ENCODE measurements at regions not wholly inside any gene's neighbourhood (a gene's known extent, or its start where the extent isn't known, plus 50 kb on each side); places are given as distances from the start of the nearest gene placed in this dataset.

DNA sequence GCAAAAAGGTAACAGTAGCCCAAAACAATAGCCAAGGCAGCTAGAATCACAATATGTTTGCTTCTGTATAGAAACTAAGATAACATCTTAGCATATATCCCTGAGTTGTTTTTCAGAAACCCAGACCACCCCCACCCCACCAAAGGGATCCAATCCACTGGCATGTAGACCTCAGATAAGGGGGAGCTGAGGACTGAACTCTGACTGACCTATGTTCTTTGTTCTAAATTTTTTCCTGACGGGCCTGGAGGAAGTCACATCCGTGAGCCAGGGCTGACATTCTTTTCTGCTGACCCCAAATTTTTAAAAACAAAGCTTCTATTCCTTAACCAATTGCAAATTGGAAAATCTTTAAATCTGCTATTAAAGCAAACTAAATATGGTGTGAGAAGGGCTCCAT, 493.9 kb upstream of the IGFBP3 start:
- DNase-seq (ENCODE audit: low spot score in 2 of 2), result no peak
- Histone ChIP-seq H3K27ac (no peak overlapping the region), H3K9me3 (no peaks in the 10 kb centered on the region), H3K36me3 (no peaks in the 10 kb centered on the region), H3K27me3 (no peaks in the 10 kb centered on the region), H3K4me3 (no peak overlapping the region), H3K4me1 (no peaks in the 10 kb centered on the region)
- TF ChIP-seq, protein P1, sequence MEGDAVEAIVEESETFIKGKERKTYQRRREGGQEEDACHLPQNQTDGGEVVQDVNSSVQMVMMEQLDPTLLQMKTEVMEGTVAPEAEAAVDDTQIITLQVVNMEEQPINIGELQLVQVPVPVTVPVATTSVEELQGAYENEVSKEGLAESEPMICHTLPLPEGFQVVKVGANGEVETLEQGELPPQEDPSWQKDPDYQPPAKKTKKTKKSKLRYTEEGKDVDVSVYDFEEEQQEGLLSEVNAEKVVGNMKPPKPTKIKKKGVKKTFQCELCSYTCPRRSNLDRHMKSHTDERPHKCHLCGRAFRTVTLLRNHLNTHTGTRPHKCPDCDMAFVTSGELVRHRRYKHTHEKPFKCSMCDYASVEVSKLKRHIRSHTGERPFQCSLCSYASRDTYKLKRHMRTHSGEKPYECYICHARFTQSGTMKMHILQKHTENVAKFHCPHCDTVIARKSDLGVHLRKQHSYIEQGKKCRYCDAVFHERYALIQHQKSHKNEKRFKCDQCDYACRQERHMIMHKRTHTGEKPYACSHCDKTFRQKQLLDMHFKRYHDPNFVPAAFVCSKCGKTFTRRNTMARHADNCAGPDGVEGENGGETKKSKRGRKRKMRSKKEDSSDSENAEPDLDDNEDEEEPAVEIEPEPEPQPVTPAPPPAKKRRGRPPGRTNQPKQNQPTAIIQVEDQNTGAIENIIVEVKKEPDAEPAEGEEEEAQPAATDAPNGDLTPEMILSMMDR (IDR thresholded peaks at IDR 0.05), result no peak
- intact Hi-C loops (cut with DNase I), result no loop called here

- intact Hi-C loops (cut with DNase I), result no loop called here
Measured at GRCh38 chr7:46411236-46411635, 490.2 kb upstream of the IGFBP3 start.

GRCh38 chr7:46407125-46407524, 486.1 kb upstream of the IGFBP3 start:
- H3K9me3 ChIP-seq, result peaks cover 0 to 1% of the 10 kb centered on the region in 2 donors
- TF ChIP-seq, protein P1 (IDR thresholded peaks at IDR 0.05), result no peak
- H3K27me3 ChIP-seq, result no peaks in the 10 kb centered on the region
- DNase-seq (ENCODE audit: low spot score in 2 of 2), result no peak
- intact Hi-C loops (cut with DNase I), result no loop called here
- no peaks in the 10 kb centered on the region for H3K36me3 ChIP-seq
- H3K27ac ChIP-seq, result no peak overlapping the region
- H3K4me3 ChIP-seq, result no peak overlapping the region
- H3K4me1 ChIP-seq, result no peaks in the 10 kb centered on the region

More at GRCh38 chr7:46411236-46411635, 490.2 kb upstream of the IGFBP3 start:
- no peaks in the 10 kb centered on the region for H3K27me3 ChIP-seq
- no peaks in the 10 kb centered on the region for H3K36me3 ChIP-seq
- H3K27ac ChIP-seq, result no peak overlapping the region
- no peaks in the 10 kb centered on the region for H3K9me3 ChIP-seq
- TF ChIP-seq, protein P1 (IDR thresholded peaks at IDR 0.05), result no peak
- no peak for DNase-seq (ENCODE audit: low spot score in 2 of 2)
- H3K4me1 ChIP-seq, result no peaks in the 10 kb centered on the region
- no peak overlapping the region for H3K4me3 ChIP-seq

DNA sequence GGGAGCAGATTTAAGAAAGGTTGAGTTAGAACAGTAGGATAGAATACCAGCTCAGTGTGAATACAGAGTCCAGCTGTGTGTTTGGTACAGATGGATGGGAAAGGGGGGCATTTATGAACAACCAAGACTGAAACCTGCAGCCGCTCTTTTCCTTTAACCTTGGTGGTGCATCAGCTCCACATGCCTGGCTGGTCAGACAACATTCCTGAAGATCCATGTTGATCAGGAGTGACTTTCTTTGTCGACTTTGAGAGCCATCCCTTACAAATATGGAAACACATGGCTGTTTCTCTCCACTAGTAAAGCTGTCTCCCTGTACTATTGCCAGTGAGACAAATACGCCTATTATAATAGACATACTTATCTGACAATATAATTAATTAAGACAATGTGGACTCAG, 476.5 kb upstream of the IGFBP3 start:
- H3K4me1 ChIP-seq, result no peaks in the 10 kb centered on the region
- no peaks in the 10 kb centered on the region for H3K27me3 ChIP-seq
- DNase-seq (ENCODE audit: low spot score in 2 of 2), result no peak
- H3K27ac ChIP-seq, result no peak overlapping the region
- TF ChIP-seq, protein P1 (IDR thresholded peaks at IDR 0.05), result no peak
- H3K36me3 ChIP-seq, result no peaks in the 10 kb centered on the region
- intact Hi-C loops (cut with DNase I), result no loop called here
- H3K9me3 ChIP-seq, result peaks cover 0 to 10% of the 10 kb centered on the region in 2 donors
- H3K4me3 ChIP-seq, result no peak overlapping the region

- H3K27ac ChIP-seq, result no peak overlapping the region
- H3K4me1 ChIP-seq, result no peaks in the 10 kb centered on the region
- H3K9me3 ChIP-seq, result peaks cover 0 to 6% of the 10 kb centered on the region in 2 donors
- H3K27me3 ChIP-seq, result no peaks in the 10 kb centered on the region
- no peak overlapping the region for H3K4me3 ChIP-seq
- TF ChIP-seq, protein P1 (IDR thresholded peaks at IDR 0.05), result no peak
- intact Hi-C loops (cut with DNase I), result no loop called here
- H3K36me3 ChIP-seq, result no peaks in the 10 kb centered on the region
- no peak for DNase-seq (ENCODE audit: low spot score in 2 of 2)
Measured at GRCh38 chr7:46396481-46396880, 475.4 kb upstream of the IGFBP3 start.

DNA sequence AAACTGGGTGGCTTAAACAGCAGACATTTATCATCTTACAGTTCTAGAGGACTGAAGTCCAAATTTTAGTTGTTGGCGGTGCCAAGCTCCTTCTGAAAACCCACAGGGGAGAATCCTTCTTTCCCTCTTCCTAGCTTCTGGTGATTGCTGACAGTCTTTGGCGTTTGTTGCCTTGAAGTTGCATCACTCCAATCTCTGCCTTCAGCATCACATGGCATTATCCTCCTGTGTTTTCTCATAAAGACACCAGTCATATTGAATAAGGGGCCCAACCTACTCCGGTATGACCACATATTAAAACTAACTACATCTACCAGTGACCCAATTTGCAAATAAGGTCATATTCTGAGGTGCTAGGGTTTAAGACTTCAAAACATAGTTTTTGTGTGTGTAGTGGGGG, 472.1 kb upstream of the IGFBP3 start:
- no peak overlapping the region for H3K27ac ChIP-seq
- DNase-seq (ENCODE audit: low spot score in 2 of 2), result no peak

More for the DNA sequence above, 472.1 kb upstream of the IGFBP3 start:
- no peak overlapping the region for H3K4me3 ChIP-seq
- no peaks in the 10 kb centered on the region for H3K4me1 ChIP-seq
- intact Hi-C loops (cut with DNase I), result no loop called here
- H3K9me3 ChIP-seq, result no peaks in the 10 kb centered on the region
- TF ChIP-seq, protein P1 (IDR thresholded peaks at IDR 0.05), result no peak
- H3K36me3 ChIP-seq, result no peaks in the 10 kb centered on the region
- no peaks in the 10 kb centered on the region for H3K27me3 ChIP-seq

All from ascending aorta (tissue), 2 donors.